ENCODE measurements at regions not wholly inside any gene's neighbourhood (a gene's known extent, or its start where the extent isn't known, plus 50 kb on each side); places are given as distances from the start of the nearest gene placed in this dataset.

GRCh38 chr13:63005625-63006024 is 1590.0 kb upstream of the PCDH20 start:
- TF ChIP-seq CTCF (IDR thresholded peaks at IDR 0.05): no peak
- no peak for TF ChIP-seq EP300 (IDR thresholded peaks at IDR 0.05)
- TF ChIP-seq POLR2AphosphoS5 (IDR thresholded peaks at IDR 0.05): no peak

All from suprapubic skin (tissue), 4 donors.